Astrocyte (in vitro differentiated cells and primary cell): ENCODE measurements at regions not wholly inside any gene's neighbourhood (a gene's known extent, or its start where the extent isn't known, plus 50 kb on each side); places are given as distances from the start of the nearest gene placed in this dataset.

Experiments
- CTCF ChIP-seq: IDR thresholded peaks from 2 replicates; pipeline ENCODE4 v1.5.1; 2011; ENCODE audit warnings: low read depth, mild to moderate bottlenecking, inconsistent platforms, low read length, moderate library complexity; ENCODE audit not compliant: insufficient read depth
- EZH2 ChIP-seq: IDR thresholded peaks from 2 replicates; pipeline ENCODE4 v1.6.1; 2012; ENCODE audit warnings: mild to moderate bottlenecking, low read length, inconsistent platforms; ENCODE audit not compliant: insufficient read depth

GRCh38 chr6:102501615-102502014 is 1108.1 kb downstream of the GRIK2 start:
- TF ChIP-seq CTCF (no peak), EZH2 (no peak)
